ENCODE measurements at regions not wholly inside any gene's neighbourhood (a gene's known extent, or its start where the extent isn't known, plus 50 kb on each side); places are given as distances from the start of the nearest gene placed in this dataset.

- no peaks in the 10 kb centered on the region for H3K4me1 ChIP-seq (ENCODE audit: insufficient read depth, low read length)
- H3K27me3 Mint-ChIP-seq: no peaks in the 10 kb centered on the region
- CTCF ChIA-PET: interaction anchor here (0.5 kb wide), 1 partner anchor 457 kb away, joined by 3 read pairs; no protein-coding TSS in a partner anchor
- H3K27ac ChIP-seq (ENCODE audit: low read depth in 1 of 2, low read length in 2 of 2): no peak overlapping the region
- no peaks in the 10 kb centered on the region for H3K9me3 ChIP-seq (ENCODE audit: control insufficient read depth in 1 of 2, insufficient read depth in 1 of 2, low read length in 2 of 2)
- no peaks in the 10 kb centered on the region for H3K36me3 ChIP-seq (ENCODE audit: insufficient read depth, low read length)
- no peak for DNase-seq
- no peak for TF ChIP-seq CTCF (IDR thresholded peaks at IDR 0.05)
- H3K4me1 Mint-ChIP-seq (ENCODE audit: low read depth): no peaks in the 10 kb centered on the region
- no peaks in the 10 kb centered on the region for H3K9me3 Mint-ChIP-seq
- no peak overlapping the region for H3K4me3 ChIP-seq (ENCODE audit: low read length)
- intact Hi-C loops (cut with DNase I, micrococcal nuclease): no loop called here
- POLR2A ChIA-PET: no interaction called here
- no peak for ATAC-seq (ENCODE audit: poor library complexity)
- no peak overlapping the region for H3K27ac Mint-ChIP-seq
- no peaks in the 10 kb centered on the region for H3K27me3 ChIP-seq (ENCODE audit: control insufficient read depth in 1 of 2, insufficient read depth in 2 of 2, low read length in 2 of 2)
- H3K4me3 Mint-ChIP-seq: no peak overlapping the region
- no peaks in the 10 kb centered on the region for H3K36me3 Mint-ChIP-seq (ENCODE audit: low read depth)
These were observed 145.6 kb upstream of the FRY start for GRCh38 chr13:31885994-31886393.

GRCh38 chr13:31887286-31887685, 144.3 kb upstream of the FRY start:
- no peak overlapping the region for H3K27ac Mint-ChIP-seq
- CTCF ChIA-PET: no interaction called here

GRCh38 chr13:31890946-31891345, 140.6 kb upstream of the FRY start:
- CTCF ChIA-PET: no interaction called here
- Mint-ChIP-seq H3K9me3 (no peaks in the 10 kb centered on the region), H3K27ac (no peak overlapping the region), H3K36me3 (ENCODE audit: low read depth) (no peaks in the 10 kb centered on the region), H3K4me1 (ENCODE audit: low read depth) (peaks cover 7% of the 10 kb centered on the region), H3K4me3 (no peak overlapping the region), H3K27me3 (no peaks in the 10 kb centered on the region)
- H3K27me3 ChIP-seq (ENCODE audit: control insufficient read depth in 1 of 2, insufficient read depth in 2 of 2, low read length in 2 of 2): no peaks in the 10 kb centered on the region
- DNase-seq (no peak), ATAC-seq (ENCODE audit: poor library complexity) (no peak)
- H3K4me1 ChIP-seq (ENCODE audit: insufficient read depth, low read length): no peaks in the 10 kb centered on the region
- no peaks in the 10 kb centered on the region for H3K9me3 ChIP-seq (ENCODE audit: control insufficient read depth in 1 of 2, insufficient read depth in 1 of 2, low read length in 2 of 2)
- H3K4me3 ChIP-seq (ENCODE audit: low read length): no peak overlapping the region
- POLR2A ChIA-PET: no interaction called here
- no peak overlapping the region for H3K27ac ChIP-seq (ENCODE audit: low read depth in 1 of 2, low read length in 2 of 2)
- no peaks in the 10 kb centered on the region for H3K36me3 ChIP-seq (ENCODE audit: insufficient read depth, low read length)
- intact Hi-C loops (cut with DNase I, micrococcal nuclease): no loop called here
- no peak for TF ChIP-seq CTCF (IDR thresholded peaks at IDR 0.05)

More at GRCh38 chr13:31887286-31887685, 144.3 kb upstream of the FRY start:
- Histone ChIP-seq H3K4me3 (ENCODE audit: low read length) (no peak overlapping the region), H3K9me3 (ENCODE audit: control insufficient read depth in 1 of 2, insufficient read depth in 1 of 2, low read length in 2 of 2) (no peaks in the 10 kb centered on the region), H3K27ac (ENCODE audit: low read depth in 1 of 2, low read length in 2 of 2) (no peak overlapping the region), H3K36me3 (ENCODE audit: insufficient read depth, low read length) (no peaks in the 10 kb centered on the region), H3K27me3 (ENCODE audit: control insufficient read depth in 1 of 2, insufficient read depth in 2 of 2, low read length in 2 of 2) (no peaks in the 10 kb centered on the region), H3K4me1 (ENCODE audit: insufficient read depth, low read length) (no peaks in the 10 kb centered on the region)
- no peaks in the 10 kb centered on the region for H3K9me3 Mint-ChIP-seq
- no peaks in the 10 kb centered on the region for H3K36me3 Mint-ChIP-seq (ENCODE audit: low read depth)
- ATAC-seq (ENCODE audit: poor library complexity): no peak
- H3K4me1 Mint-ChIP-seq (ENCODE audit: low read depth): no peaks in the 10 kb centered on the region
- H3K27me3 Mint-ChIP-seq: no peaks in the 10 kb centered on the region
- no peak for TF ChIP-seq CTCF (IDR thresholded peaks at IDR 0.05)
- DNase-seq: no peak
- POLR2A ChIA-PET: interaction anchor here (0.8 to 1.2 kb wide), 2 partner anchors 9 to 1406 kb away, joined by 3 to 4 read pairs; no protein-coding TSS in a partner anchor
- no peak overlapping the region for H3K4me3 Mint-ChIP-seq
- intact Hi-C loops (cut with DNase I, micrococcal nuclease): no loop called here

Measured in CD4-positive, alpha-beta T cell (primary cell).